ENCODE measurements at regions not wholly inside any gene's neighbourhood (a gene's known extent, or its start where the extent isn't known, plus 50 kb on each side); places are given as distances from the start of the nearest gene placed in this dataset.

DNA sequence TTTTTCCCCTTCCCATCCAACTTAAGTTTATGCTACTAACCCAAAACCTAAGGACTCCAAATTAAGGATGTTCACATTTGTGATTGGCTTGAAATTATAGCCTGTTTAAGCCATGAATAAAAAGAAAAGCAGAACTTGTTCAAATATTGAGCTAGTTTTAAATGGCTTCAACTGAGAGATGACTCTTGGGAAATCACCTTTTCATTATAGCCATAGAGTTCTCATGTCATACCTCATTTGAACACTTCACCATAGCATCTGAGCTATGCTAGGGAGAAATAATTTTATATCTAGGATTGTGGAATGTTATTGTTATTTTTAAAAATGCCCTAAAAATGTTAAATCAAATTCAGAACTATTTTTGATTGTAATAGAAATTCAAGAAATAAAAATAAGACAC lies 409.2 kb upstream of the RARB start:
- TF ChIP-seq, protein P1, sequence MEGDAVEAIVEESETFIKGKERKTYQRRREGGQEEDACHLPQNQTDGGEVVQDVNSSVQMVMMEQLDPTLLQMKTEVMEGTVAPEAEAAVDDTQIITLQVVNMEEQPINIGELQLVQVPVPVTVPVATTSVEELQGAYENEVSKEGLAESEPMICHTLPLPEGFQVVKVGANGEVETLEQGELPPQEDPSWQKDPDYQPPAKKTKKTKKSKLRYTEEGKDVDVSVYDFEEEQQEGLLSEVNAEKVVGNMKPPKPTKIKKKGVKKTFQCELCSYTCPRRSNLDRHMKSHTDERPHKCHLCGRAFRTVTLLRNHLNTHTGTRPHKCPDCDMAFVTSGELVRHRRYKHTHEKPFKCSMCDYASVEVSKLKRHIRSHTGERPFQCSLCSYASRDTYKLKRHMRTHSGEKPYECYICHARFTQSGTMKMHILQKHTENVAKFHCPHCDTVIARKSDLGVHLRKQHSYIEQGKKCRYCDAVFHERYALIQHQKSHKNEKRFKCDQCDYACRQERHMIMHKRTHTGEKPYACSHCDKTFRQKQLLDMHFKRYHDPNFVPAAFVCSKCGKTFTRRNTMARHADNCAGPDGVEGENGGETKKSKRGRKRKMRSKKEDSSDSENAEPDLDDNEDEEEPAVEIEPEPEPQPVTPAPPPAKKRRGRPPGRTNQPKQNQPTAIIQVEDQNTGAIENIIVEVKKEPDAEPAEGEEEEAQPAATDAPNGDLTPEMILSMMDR (tag by site-specific recombination; IDR thresholded peaks at IDR 0.05) = no peak
- TF ChIP-seq ZNF558 (tag by site-specific recombination; IDR thresholded peaks at IDR 0.05) = no peak
- TF ChIP-seq, protein P2, sequence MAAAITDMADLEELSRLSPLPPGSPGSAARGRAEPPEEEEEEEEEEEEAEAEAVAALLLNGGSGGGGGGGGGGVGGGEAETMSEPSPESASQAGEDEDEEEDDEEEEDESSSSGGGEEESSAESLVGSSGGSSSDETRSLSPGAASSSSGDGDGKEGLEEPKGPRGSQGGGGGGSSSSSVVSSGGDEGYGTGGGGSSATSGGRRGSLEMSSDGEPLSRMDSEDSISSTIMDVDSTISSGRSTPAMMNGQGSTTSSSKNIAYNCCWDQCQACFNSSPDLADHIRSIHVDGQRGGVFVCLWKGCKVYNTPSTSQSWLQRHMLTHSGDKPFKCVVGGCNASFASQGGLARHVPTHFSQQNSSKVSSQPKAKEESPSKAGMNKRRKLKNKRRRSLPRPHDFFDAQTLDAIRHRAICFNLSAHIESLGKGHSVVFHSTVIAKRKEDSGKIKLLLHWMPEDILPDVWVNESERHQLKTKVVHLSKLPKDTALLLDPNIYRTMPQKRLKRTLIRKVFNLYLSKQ (tag by site-specific recombination; IDR thresholded peaks at IDR 0.05; ENCODE audit: borderline replicate concordance) = no peak
- TF ChIP-seq ZFP69B (tag by site-specific recombination; IDR thresholded peaks at IDR 0.05) = no peak

All from HEK293 (cell line).